GM23248 (cell line): ENCODE measurements at regions not wholly inside any gene's neighbourhood (a gene's known extent, or its start where the extent isn't known, plus 50 kb on each side); places are given as distances from the start of the nearest gene placed in this dataset.

Experiments used
- EZH2 ChIP-seq: fragments of 200-600 bp; sonication (generic); IDR thresholded peaks from 2 replicates; pipeline ENCODE4 v1.6.1; 2018; ENCODE audit warnings: antibody characterized with exemption, mild to moderate bottlenecking; ENCODE audit not compliant: insufficient read depth, poor library complexity, severe bottlenecking
- EZH2phosphoT487 ChIP-seq: fragments of 200-600 bp; sonication (generic); IDR thresholded peaks from 2 replicates; pipeline ENCODE4 v1.6.1; 2018; ENCODE audit warnings: antibody characterized with exemption, moderate library complexity, mild to moderate bottlenecking, low read depth; ENCODE audit not compliant: insufficient read depth

GRCh38 chr5:11977904-11978303 is 73.7 kb upstream of the CTNND2 start:
- TF ChIP-seq EZH2 = no peak
- no peak for TF ChIP-seq EZH2phosphoT487
